ENCODE measurements at regions not wholly inside any gene's neighbourhood (a gene's known extent, or its start where the extent isn't known, plus 50 kb on each side); places are given as distances from the start of the nearest gene placed in this dataset.

DNA sequence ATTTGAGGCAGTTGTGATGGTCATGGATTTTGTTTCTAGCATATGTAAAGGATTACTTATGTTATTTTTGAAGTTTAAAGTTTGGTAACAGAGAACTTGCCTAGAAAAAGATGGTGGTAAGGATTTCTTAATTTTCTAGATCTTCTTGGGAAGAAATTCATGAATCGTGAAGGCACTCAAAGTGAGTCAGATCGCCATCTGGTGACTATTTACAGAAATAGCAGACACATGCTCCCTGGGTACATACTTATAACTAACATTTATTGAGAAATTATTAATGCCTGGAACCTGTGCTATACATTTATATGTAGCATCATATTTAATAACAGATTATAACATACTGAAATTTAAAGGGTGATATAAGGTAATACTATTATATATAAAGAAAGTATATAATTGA, 299.7 kb downstream of the IZUMO3 start:
- no peak for TF ChIP-seq ZSCAN30 (tag by site-specific recombination; IDR thresholded peaks at IDR 0.05)
- TF ChIP-seq ZNF639 (tag by site-specific recombination; IDR thresholded peaks at IDR 0.05), result no peak
- no peak for TF ChIP-seq ZNF501 (tag by site-specific recombination; IDR thresholded peaks at IDR 0.05)
- TF ChIP-seq, protein P1, sequence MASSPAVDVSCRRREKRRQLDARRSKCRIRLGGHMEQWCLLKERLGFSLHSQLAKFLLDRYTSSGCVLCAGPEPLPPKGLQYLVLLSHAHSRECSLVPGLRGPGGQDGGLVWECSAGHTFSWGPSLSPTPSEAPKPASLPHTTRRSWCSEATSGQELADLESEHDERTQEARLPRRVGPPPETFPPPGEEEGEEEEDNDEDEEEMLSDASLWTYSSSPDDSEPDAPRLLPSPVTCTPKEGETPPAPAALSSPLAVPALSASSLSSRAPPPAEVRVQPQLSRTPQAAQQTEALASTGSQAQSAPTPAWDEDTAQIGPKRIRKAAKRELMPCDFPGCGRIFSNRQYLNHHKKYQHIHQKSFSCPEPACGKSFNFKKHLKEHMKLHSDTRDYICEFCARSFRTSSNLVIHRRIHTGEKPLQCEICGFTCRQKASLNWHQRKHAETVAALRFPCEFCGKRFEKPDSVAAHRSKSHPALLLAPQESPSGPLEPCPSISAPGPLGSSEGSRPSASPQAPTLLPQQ (tag by site-specific recombination; IDR thresholded peaks at IDR 0.05), result no peak
- no peak for TF ChIP-seq ZNF184 (tag by site-specific recombination; IDR thresholded peaks at IDR 0.05)
